Stimulated activated CD8-positive, alpha-beta memory T cell treated with anti-CD3 and anti-CD28 coated beads, Interleukin-7, amount 100 ng/mL, for 1 hour (primary cell): ENCODE measurements at regions not wholly inside any gene's neighbourhood (a gene's known extent, or its start where the extent isn't known, plus 50 kb on each side); places are given as distances from the start of the nearest gene placed in this dataset.

Experiments
- DNase-seq, 2 donors: peaks; one replicate each; pipeline ENCODE4 v3.0.0-alpha.2; 2020; ENCODE audit warnings: low read depth in 2 of 2

GRCh38 chr11:112511911-112512310, 251.3 kb upstream of the PLET1 start:
- no peak for DNase-seq

DNA sequence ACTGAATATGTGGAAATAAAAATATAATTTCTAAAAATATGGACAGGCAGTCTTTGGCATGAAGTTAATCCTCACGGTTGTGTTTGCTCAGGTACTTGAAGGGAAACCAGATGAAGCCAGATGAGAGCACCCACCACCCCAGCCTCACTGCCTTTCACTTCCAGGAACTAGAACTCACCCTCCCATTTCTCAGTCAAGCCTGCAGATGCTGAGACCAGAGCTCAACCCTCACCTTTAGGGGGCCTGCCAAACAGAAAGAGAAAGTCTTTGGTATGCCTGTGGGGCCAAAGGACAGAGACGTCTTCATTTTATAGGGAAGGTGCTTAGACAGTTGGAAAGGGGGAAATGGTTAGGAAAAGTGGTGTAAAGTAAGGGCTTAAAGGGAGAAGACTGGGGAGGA, 252.8 kb upstream of the PLET1 start:
- DNase-seq = no peak

DNA sequence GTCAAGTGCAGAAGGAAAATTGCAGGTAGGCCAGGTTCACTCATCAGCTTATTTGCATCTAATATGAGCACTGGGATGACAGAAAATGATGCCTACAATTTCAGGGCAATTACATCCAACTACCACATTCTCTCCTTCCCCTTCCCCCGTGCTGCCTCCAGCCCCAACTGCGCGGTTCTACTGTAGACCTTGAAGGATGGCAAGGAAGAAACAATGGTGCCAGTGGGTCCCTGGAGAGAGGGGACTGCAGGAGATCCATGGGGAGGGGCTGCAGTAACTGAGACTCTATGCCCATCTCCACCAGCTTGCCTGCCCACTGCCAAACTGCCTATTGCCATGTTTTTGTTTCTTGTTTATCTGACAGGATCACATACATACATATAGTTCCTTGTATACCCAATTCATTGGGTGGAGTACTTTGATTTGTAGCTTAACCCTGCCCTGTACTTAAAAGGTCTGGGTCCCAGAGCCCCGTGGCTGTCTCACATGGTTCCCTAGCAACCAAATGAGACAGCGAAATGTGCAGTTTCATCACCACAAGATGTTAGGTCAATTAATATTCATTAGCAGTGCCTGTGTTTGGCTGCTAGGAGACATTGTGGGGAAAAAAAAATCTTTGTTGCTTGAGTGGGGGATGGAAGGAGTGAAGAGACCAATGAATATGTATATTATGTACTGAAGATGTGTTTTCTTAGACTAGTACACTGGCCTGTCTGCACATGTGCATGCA, 253.5 kb upstream of the PLET1 start:
- no peak for DNase-seq

DNA sequence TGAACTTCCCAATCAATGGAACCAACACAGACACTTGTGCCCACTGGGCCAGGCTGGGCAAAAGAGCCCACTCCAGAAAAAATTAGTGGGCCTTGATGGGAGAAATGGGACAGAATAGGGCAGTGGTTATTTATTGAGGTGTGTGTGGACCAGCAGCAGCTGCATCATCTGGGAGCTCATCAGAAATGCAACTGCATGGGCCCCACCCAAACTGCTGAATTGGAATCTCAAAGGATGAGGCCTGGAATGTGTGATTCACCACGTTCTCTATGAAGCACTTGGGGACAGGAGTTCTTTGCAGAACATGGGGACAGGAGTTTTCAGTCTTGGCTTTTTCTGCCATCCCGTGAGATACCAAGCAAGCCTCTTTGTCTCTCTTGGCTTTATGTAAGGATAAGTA, 255.6 kb upstream of the PLET1 start:
- DNase-seq = no peak

GRCh38 chr11:112516755-112517154, 256.1 kb upstream of the PLET1 start:
- DNase-seq = no peak

- DNase-seq = no peak
These were observed 257.7 kb upstream of the PLET1 start for GRCh38 chr11:112518371-112518770.

DNA sequence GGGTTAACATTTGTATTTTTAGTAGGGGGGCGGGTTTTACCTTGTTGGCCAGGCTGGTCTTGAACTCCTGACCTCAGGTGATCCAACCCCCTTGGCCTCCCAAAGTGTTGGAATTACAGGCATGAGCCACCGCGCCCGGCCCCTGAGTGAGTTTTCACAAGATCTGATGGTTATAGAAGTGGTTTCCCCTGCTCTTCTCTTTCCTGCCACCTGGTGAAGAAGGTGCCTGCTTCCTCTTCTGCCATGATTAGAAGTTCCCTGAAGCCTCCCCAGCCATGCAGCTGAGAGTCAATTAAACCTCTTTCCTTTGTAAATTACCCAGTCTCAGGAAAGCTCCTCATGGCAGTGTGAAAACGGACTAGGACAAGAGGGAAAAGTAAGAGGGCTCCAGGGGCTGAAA, 259.1 kb upstream of the PLET1 start:
- no peak for DNase-seq

- no peak for DNase-seq
These were observed 259.7 kb upstream of the PLET1 start for GRCh38 chr11:112520354-112520753.

GRCh38 chr11:112522536-112522935, 261.9 kb upstream of the PLET1 start:
- DNase-seq = no peak

DNA sequence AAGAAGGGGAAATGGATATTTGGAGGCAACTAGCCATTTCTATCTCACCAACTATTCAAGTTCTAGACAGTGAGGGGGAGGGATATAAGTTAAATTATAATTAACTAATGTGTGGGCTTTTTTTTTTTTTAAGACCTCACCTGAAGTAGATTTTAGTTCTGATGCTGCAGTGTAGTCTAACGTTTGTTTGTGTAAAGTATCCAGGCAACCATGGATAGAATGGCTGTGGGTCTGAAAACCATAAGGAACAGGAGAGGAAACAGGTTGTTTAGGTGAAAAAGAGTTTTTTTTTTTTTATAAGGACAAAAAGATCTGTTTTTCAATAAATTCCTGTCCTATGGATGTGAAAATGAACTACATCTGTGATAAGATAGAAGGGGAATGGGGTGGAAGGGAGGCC, 262.4 kb upstream of the PLET1 start:
- DNase-seq = no peak

- DNase-seq = no peak
These were observed 262.8 kb upstream of the PLET1 start for GRCh38 chr11:112523477-112523876.

DNA sequence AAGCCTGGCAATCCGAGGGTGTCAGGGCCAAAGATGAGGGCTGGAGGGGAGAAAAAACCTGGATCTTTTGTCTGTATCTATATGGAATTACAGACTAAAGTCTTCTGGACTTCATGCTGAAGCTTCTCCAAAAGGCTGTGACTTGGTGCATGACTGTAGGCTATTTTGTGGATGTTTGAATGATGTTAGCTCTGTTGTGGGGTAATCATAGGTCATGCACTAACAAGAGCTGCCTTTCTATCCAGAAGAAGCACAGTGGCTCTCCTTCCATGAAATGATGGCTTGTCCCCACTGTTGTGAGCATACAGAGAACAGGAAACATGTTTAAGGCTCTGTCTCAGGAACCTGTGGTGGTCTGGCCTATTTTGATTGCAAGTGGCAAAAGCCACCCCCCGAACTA, 263.3 kb upstream of the PLET1 start:
- DNase-seq = no peak

GRCh38 chr11:112524798-112525197, 264.1 kb upstream of the PLET1 start:
- DNase-seq = no peak

- no peak for DNase-seq
These were observed 264.6 kb upstream of the PLET1 start for GRCh38 chr11:112525270-112525669.

DNA sequence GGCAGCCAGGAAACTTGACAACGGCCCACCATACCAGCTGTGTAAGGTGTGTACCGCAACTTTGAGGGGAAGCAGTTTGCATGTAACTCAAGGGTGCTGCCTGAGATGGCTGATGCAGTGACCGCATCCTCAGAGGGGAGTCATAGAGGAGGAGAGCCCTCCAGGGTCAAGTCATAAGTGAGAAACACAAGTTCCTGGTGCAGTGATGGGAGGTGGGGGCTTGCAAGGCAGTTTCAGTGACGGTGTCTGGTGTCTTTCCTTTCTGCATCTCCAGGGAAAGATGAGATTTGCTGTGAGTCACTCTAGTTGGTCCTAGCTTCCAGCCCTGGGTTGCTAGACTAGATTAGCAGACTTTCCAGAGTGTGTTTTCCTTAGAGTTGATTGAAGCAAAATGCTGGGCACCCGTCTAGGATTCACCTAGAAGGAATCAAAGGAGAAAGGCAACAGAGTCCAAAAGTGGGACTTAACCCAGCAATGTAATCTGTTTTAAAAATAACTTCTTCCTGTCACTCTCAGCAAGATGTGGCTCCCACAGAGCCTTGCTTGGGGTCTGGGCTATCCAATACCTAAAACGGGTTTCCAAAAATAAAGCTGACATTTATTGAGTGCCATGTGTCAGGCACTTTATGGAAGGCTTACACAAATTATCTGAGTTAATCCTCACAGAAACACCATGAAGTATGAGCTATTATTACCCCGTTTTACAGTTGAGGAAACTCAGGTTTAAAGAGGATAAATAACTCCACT, 265.4 kb upstream of the PLET1 start:
- DNase-seq = no peak

- peak in 1 of 2 donors; percentile 5 for DNase-seq
These were observed 266.2 kb upstream of the PLET1 start for GRCh38 chr11:112526699-112527416.

GRCh38 chr11:112529071-112529470, 268.4 kb upstream of the PLET1 start:
- no peak for DNase-seq

DNA sequence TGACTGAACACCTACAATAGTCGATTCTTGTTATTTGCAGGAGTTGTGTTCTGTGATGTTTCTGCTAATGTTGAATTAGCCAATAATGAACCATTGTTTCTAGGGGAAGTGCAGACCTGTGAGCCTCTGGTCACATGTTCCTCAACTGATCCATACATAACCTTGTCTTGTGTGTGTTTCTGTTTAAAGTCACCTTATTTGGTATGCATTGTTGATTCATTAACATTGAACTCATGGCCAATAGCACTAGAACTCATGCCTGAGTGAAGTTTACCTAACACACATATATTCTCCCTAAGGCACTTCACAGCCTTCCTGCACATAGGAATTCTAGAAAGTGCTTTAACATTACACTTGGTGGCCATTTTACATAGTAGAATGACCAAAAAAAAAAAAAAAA, 271.8 kb upstream of the PLET1 start:
- DNase-seq = no peak

DNA sequence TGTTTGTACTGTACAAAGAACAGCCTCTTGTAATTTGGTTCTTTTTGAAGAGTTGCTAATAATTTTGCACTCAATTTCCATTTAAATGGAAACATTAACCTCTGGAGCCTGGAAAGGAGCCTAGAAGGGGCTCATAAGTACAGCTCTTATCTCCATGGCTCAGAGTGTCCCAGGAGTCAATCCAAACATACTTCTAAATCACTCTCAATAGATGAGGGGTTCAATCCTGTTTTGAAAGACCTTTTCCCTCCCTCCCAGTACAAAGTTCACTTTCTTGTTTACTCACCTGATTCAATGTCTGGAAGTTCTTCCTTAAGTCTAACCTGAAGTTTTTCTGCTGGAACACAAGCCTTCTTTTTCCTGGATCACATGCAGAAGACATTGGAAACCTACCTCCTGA, 273.0 kb upstream of the PLET1 start:
- no peak for DNase-seq

GRCh38 chr11:112534208-112534607, 273.5 kb upstream of the PLET1 start:
- no peak for DNase-seq

DNA sequence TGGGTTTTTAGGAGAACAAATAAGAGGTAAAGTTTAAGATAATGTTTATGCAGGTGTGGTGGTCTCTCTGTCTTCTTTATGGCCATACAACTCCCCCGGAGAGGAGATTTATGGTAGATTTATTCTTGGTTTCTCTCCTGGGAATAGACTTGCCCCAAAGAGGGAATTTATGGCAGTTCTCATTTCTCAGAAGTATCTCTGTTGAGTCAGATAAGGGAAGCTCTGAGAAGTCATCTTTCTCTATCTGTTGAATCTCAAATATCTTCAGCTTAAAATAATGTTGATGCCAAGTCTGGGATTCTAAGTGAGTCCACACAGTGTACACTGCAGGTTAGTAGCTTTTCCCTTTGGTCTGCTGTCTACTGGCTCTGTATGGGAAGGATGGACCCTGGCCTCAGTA, 276.4 kb upstream of the PLET1 start:
- no peak for DNase-seq

DNA sequence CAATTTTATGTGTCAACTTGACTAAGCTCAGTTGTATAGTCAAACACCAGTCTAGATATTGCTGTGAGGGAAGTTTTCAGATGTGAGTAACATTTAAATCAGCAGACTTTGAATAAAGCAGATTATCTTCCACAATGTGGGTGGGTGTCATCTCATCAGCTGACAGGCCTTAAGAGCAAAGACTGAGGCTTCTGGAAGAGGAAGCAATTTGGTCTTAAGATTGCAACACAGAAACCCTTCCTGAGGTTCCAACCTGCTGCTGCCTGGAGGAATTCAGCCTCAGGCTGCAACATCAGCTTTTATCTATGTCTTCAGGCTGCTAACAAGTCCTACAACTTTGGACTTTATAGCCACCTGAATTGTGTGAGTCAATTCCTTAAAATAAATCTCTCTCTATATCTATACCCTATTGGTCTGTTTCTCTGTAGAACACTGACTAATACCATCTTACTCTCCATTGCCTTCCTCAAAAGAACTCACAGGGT, 277.2 kb upstream of the PLET1 start:
- DNase-seq = no peak
